HG02852 (cell line): ENCODE measurements at regions not wholly inside any gene's neighbourhood (a gene's known extent, or its start where the extent isn't known, plus 50 kb on each side); places are given as distances from the start of the nearest gene placed in this dataset.
"Not testable (repeated sequence)": the region's sequence is repeated elsewhere in the genome, so short reads cannot be mapped to it uniquely, and the experiment has no call there.

Experiments
- ATAC-seq: cut with Tn5 transposase; IDR thresholded peaks from one replicate; pipeline ENCODE4 v1.9.1; 2021; ENCODE audit warnings: mild to moderate bottlenecking, moderate library complexity; ENCODE audit not compliant: unreplicated experiment

DNA sequence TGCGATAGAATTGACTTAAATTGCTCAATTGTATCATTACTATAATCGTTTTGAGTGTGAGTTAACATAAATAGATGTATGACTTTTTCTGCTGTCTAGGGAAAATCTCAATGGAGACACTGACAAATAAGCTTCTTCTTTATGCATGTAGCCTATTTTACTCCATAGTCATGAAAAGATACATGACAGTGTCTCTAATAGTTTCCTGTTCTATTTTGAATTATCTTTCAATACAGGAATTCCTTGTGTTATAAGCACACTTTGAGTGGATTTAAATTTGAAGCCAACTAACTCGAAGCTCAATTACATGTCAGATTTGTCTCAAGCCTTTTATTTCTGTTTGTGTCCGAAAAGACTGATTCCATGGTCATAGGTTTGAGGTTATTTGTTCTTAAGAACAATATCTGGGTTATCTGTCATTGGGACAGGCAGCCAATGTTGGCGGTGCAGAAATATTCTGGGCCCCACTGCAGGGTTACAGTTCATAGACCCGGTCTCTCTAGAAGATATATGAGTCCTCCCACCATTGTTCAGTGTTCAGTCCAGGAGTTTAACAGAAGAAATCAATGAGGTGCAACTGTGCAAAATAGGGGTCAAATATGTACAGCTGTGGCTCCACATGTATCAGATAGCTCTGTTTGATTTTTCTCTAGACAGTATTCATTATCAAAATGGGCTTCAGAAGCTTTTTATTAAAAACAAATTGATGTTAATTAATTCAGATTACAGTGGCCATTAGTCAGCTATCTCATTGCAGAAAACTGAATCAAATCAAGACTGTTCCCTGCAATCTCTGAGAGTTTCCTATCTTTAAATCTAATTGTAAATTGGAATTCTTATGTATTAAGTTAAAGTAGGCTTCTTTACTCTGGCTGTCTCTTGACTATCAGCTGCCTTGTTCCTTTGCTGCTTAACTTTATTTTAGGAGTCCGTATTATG lies 1238.8 kb downstream of the NXPH1 start:
- no peak for ATAC-seq

- ATAC-seq = no peak
Measured at GRCh38 chr7:9680713-9681112, 1247.3 kb downstream of the NXPH1 start.

DNA sequence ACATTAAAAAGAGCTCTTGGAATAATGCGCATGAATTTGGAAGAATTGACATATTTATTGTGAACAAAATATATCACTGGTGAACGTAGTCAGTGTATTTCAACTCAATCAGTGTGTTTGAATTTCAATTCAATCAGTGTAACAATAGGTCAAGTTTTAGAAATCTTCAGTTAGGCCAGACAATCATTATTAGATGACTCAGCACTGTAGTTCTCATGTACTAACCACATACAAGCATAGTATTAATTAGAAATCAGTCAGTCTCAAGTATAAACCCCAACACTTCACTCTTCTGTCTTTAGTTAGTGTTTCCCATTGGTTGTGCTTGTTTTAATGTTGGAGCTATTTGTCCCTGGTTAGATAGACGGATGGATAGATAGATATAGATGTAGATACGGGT lies 1247.9 kb downstream of the NXPH1 start:
- no peak for ATAC-seq

DNA sequence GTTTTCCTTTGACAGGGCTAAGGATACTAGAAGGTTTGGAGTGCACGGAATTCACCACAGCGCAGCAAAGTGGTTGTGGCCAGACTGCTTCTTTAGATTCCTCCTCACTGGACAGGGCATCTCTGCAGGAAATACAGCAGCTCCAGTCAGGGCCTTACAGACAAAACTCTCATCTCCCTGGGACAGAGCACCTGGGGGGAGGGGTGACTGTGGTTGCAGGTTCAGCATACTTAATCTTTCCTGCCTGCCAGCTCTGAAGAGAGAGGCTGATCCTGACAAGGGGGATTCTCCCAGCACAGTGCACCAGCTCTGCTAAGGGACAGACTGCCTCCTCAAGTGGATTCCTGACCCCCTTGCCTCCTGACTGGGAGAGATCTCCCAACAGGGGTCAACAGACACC lies 1257.9 kb downstream of the NXPH1 start:
- no peak for ATAC-seq

GRCh38 chr7:9698375-9698774 lies 1265.0 kb downstream of the NXPH1 start:
- ATAC-seq = no peak

GRCh38 chr7:9709216-9709615 lies 1264.5 kb upstream of the PHF14 start:
- no peak for ATAC-seq

GRCh38 chr7:9711259-9711918 lies 1262.3 kb upstream of the PHF14 start:
- no peak for ATAC-seq

DNA sequence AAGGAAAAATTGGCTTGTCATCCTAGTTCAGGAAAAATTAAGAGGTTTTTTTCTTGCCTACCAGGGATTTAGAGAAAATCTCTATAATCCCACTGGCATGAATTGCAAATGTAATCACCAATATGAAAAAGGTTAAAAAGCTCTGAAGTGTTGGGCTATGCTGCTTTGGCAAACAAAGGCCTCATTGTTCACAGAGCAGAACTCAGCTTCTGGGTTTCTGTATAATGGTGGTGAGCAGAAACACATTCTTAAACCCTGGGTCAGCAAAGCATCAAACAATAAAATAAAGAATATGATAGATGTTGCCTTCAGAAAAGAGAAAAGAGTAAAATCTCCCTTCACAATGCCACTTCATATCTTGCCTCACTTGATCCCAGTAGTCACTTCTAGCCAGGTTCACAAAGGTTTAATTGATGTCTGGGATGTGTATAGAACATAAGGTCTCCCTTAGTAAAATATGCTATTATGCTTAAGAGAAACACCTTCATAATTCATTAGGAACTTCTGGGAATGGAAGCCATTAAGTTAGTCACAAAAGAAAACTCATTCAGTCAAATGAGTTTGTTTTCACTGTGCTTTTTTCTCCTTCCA lies 1255.5 kb upstream of the PHF14 start:
- no peak for ATAC-seq

GRCh38 chr7:9719303-9719702 lies 1254.4 kb upstream of the PHF14 start:
- no peak for ATAC-seq

- no peak for ATAC-seq
Measured at GRCh38 chr7:9719721-9720120, 1254.0 kb upstream of the PHF14 start.

DNA sequence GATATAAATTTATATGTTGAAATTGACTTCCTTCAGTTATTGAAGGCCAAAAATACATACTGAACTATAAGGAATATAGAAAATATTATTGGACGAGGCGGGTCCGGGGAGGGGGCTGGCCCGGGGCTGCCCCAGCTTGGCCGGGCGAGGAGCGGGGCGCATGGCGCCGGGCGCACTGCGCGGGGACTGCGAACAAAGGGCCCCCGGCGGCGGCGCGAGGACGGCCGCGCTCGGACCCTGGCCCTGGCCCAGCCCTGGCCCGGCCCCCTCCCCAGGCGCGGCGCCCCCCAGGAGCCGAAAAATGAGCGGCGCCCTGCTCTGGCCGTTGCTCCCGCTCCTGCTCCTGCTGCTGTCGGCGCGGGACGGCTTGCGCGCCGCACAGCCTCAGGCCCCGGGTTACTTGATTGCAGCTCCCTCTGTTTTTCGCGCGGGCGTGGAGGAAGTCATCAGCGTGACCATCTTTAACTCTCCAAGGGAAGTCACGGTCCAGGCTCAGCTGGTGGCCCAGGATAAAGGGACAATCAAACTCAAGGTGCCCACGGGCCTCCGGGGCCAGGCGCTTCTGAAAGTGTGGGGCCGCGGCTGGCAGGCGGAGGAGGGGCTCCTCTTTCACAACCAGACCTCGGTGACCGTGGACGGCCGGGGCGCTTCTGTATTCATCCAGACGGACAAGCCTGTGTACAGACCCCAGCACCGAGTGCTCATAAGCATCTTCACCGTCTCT lies 1247.6 kb upstream of the PHF14 start:
- not testable (repeated sequence) for ATAC-seq

- not testable (repeated sequence) for ATAC-seq
Measured at GRCh38 chr7:9726811-9727210, 1246.9 kb upstream of the PHF14 start.

DNA sequence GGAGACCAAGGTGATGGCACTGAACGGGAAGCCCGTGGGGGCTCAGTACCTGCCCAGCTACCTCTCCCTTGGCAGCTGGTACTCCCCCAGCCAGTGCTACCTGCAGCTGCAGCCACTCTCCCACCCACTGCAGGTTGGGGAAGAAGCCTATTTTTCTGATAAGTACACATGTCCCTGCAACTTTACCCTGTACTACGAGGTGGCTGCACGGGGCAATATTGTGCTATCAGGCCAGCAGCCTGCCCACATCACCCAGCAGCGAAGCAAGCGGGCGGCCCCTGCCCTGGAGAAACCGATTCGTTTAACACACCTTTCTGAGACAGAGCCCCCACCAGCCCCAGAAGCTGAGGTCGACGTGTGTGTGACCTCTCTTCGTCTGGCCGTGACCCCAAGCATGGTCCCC lies 1246.2 kb upstream of the PHF14 start:
- ATAC-seq = not testable (repeated sequence)

DNA sequence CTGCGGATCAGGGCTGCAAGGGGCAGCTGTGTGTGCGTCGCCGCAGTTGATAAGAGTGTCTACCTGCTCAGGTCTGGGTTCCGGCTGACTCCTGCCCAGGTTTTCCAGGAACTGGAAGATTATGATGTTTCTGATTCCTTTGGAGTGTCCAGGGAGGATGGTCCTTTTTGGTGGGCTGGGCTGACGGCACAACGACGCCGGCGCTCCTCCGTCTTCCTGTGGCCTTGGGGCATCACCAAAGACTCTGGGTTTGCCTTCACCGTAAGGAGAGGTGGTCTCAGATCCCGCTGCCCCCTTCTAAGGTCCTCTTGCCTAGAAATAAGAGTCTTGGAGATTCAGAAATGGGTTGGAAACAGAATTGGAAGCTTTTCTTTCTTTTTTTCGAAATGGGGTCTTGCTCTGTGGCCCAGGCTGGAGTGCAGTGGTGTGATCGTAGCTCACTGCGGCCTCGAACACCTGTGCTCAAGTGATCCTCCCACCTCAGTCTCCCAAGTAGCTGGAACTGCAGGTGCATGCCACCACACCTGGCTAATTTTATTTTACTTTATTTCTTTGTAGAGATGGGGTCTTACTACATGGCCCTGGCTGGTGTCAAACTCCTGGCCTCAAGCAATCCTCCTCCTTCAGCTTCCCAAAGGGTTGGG lies 1245.5 kb upstream of the PHF14 start:
- not testable (repeated sequence) for ATAC-seq

DNA sequence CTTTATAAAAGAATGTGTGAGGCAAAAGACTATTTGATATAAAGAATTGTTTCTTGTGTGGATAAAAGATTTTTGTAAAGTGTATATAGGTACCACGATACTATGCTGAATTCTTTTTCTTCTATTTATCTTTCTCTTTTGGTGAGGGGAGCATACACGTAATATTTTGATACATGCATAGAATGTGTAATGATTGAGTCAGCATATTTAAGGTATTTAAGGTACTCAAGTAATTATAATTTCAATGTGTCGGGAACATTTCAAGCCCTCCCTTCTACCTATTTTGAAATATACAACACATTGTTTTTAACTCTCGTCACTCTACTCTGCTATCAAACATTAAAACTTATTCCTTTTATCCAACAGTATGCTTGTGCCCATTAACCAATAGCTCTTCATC lies 1221.6 kb upstream of the PHF14 start:
- ATAC-seq = no peak

DNA sequence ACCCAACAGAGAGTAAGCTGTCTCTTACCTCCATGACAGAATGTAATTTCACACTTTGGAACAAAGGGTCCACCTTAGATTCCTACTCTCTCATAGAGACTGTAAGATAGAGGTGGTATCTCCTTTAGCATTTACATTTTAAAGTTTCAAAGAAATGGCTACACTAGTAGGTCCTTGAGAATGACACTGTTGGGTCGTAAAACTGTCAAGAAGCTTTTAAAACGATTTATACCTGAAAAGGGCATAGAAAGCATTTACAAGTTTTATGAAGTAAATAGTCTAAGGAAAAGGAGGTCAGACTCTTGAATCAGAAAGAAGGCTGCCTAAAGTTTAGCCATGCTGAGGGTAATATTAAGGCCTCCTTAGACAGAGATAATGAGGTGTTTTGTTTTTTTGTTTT lies 1212.4 kb upstream of the PHF14 start:
- ATAC-seq = no peak

GRCh38 chr7:9776900-9777299 lies 1196.8 kb upstream of the PHF14 start:
- no peak for ATAC-seq

DNA sequence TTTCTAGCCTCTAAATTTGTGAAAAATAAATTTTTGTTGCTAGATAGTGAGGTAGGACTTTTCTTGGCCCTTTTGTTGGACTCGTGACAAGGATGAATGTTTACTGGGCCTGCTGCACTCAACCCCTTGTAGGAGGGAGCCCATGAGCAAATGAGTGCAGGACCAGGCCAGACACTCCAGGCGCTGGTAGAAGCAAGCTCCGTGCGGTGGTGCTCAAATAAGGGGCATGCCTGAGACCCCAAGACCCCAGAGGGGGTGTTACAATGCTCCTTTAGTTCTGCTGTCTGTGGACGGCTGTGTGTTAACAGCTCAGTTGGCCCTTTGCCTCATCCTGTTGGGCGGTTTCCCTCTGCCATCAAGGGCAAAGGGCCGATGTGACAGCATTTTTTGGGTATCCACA lies 1195.3 kb upstream of the PHF14 start:
- no peak for ATAC-seq

DNA sequence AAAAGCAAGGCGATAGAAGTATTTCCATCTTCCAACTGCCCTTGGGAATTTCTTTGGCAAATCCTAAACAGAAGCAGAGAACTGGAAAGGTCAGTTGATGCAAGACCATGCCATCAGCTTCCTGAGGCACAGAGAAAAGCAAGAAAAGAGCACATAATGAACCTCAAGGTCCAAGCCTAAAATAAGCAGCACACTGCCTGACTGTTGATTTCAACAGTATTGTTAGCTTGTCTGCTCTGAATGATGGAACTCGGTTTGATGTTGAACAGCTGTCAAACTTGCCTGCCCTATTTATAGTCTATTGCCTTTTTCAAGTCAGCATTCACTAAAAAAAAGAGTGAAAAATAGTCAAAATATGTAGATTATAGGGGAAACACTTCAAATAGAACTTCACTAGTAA lies 1192.0 kb upstream of the PHF14 start:
- ATAC-seq = no peak

- no peak for ATAC-seq
Measured at GRCh38 chr7:9782275-9782674, 1191.4 kb upstream of the PHF14 start.

- no peak for ATAC-seq
Measured at GRCh38 chr7:9785211-9785610, 1188.5 kb upstream of the PHF14 start.
